Thyroid gland (tissue), 4 donors: ENCODE measurements at regions not wholly inside any gene's neighbourhood (a gene's known extent, or its start where the extent isn't known, plus 50 kb on each side); places are given as distances from the start of the nearest gene placed in this dataset.

ENCODE experiments used
- CTCF ChIP-seq, 6 experiments: fragments of 200-600 bp in 3 of 6; fragments of 450-650 bp in 3 of 6; sonication (generic) in 3 of 6; IDR thresholded peaks; one replicate each; pipeline ENCODE4 v1.5.1; 2016 to 2019; ENCODE audit warnings: antibody characterized with exemption in 6 of 6, mild to moderate bottlenecking in 2 of 6, inconsistent platforms in 1 of 6, moderate library complexity in 1 of 6
- POLR2A ChIP-seq, 2 donors: fragments of 450-650 bp; IDR thresholded peaks; one replicate each; pipeline ENCODE4 v1.6.1; 2017; ENCODE audit warnings: antibody characterized with exemption in 2 of 2, mild to moderate bottlenecking in 2 of 2, moderate library complexity in 1 of 2

GRCh38 chr1:213332491-213332890 is 281.4 kb downstream of the RPS6KC1 start:
- no peak for TF ChIP-seq CTCF (IDR thresholded peaks at IDR 0.05)
- TF ChIP-seq POLR2A (IDR thresholded peaks at IDR 0.05): no peak
